Breast epithelium (tissue), 3 donors: ENCODE measurements at regions not wholly inside any gene's neighbourhood (a gene's known extent, or its start where the extent isn't known, plus 50 kb on each side); places are given as distances from the start of the nearest gene placed in this dataset.

Experiments used
- CTCF ChIP-seq, 3 donors: fragments of 450-650 bp; IDR thresholded peaks; one replicate each; pipeline ENCODE4 v1.5.1; 2016 to 2017; ENCODE audit warnings: antibody characterized with exemption in 3 of 3, mild to moderate bottlenecking in 3 of 3, moderate library complexity in 3 of 3
- POLR2A ChIP-seq: fragments of 450-650 bp; IDR thresholded peaks from one replicate; pipeline ENCODE4 v1.6.1; 2016; ENCODE audit warnings: antibody characterized with exemption, mild to moderate bottlenecking, moderate library complexity
- POLR2AphosphoS5 ChIP-seq, 3 donors: sonication (generic); formaldehyde crosslinking; IDR thresholded peaks; one replicate each; pipeline ENCODE4 v1.6.1; 2017; ENCODE audit warnings: antibody characterized with exemption in 3 of 3

- TF ChIP-seq POLR2AphosphoS5 (IDR thresholded peaks at IDR 0.05) (no peak), CTCF (IDR thresholded peaks at IDR 0.05) (no peak), POLR2A (no peak)
Observed at GRCh38 chr13:24073657-24074056, 86.9 kb upstream of the SPATA13 start.
